ENCODE measurements at regions not wholly inside any gene's neighbourhood (a gene's known extent, or its start where the extent isn't known, plus 50 kb on each side); places are given as distances from the start of the nearest gene placed in this dataset.
"Not testable (repeated sequence)": the region's sequence is repeated elsewhere in the genome, so short reads cannot be mapped to it uniquely, and the experiment has no call there.

- Histone ChIP-seq H3K4me2 (ENCODE audit: insufficient read depth, low read length) (no peak overlapping the region), H3K79me2 (ENCODE audit: insufficient read depth, low read length) (no peaks in the 10 kb centered on the region), H3K27ac (ENCODE audit: low read depth, low read length) (no peak overlapping the region), H2AFZ (ENCODE audit: low read length) (no peak overlapping the region), H3K4me3 (ENCODE audit: insufficient read depth, low read length) (no peak overlapping the region), H3K4me1 (ENCODE audit: insufficient read depth, low read length) (no peaks in the 10 kb centered on the region), H4K20me1 (ENCODE audit: insufficient read depth, low read length) (no peaks in the 10 kb centered on the region), H3K27me3 (ENCODE audit: insufficient read depth, low read length) (no peaks in the 10 kb centered on the region), H3K36me3 (ENCODE audit: insufficient read depth, low read length) (no peaks in the 10 kb centered on the region), H3K9me3 (ENCODE audit: low read depth, low read length) (no peaks in the 10 kb centered on the region)
- no peak for DNase-seq (ENCODE audit: insufficient read length, low spot score, missing footprints)
- TF ChIP-seq CTCF (IDR thresholded peaks at IDR 0.05; ENCODE audit: extremely low read depth, low read depth, low read length) = no peak
Measured at GRCh38 chr2:176872406-176872805, 340.2 kb upstream of the HNRNPA3 start.

- Histone ChIP-seq H3K4me2 (ENCODE audit: insufficient read depth, low read length) (no peak overlapping the region), H3K4me3 (ENCODE audit: insufficient read depth, low read length) (no peak overlapping the region), H2AFZ (ENCODE audit: low read length) (no peak overlapping the region), H3K36me3 (ENCODE audit: insufficient read depth, low read length) (no peaks in the 10 kb centered on the region), H3K27me3 (ENCODE audit: insufficient read depth, low read length) (no peaks in the 10 kb centered on the region), H4K20me1 (ENCODE audit: insufficient read depth, low read length) (no peaks in the 10 kb centered on the region), H3K4me1 (ENCODE audit: insufficient read depth, low read length) (no peaks in the 10 kb centered on the region), H3K9me3 (ENCODE audit: low read depth, low read length) (no peaks in the 10 kb centered on the region), H3K27ac (ENCODE audit: low read depth, low read length) (no peak overlapping the region), H3K79me2 (ENCODE audit: insufficient read depth, low read length) (no peaks in the 10 kb centered on the region)
- no peak for TF ChIP-seq CTCF (IDR thresholded peaks at IDR 0.05; ENCODE audit: extremely low read depth, low read depth, low read length)
- DNase-seq (ENCODE audit: insufficient read length, low spot score, missing footprints) = no peak
Measured at GRCh38 chr2:176873403-176873802, 339.2 kb upstream of the HNRNPA3 start.

- Histone ChIP-seq H3K4me3 (ENCODE audit: insufficient read depth, low read length) (no peak overlapping the region), H4K20me1 (ENCODE audit: insufficient read depth, low read length) (no peaks in the 10 kb centered on the region), H3K79me2 (ENCODE audit: insufficient read depth, low read length) (no peaks in the 10 kb centered on the region), H3K36me3 (ENCODE audit: insufficient read depth, low read length) (no peaks in the 10 kb centered on the region), H3K9me3 (ENCODE audit: low read depth, low read length) (no peaks in the 10 kb centered on the region), H2AFZ (ENCODE audit: low read length) (no peak overlapping the region), H3K4me2 (ENCODE audit: insufficient read depth, low read length) (no peak overlapping the region), H3K27ac (ENCODE audit: low read depth, low read length) (no peak overlapping the region), H3K27me3 (ENCODE audit: insufficient read depth, low read length) (no peaks in the 10 kb centered on the region), H3K4me1 (ENCODE audit: insufficient read depth, low read length) (no peaks in the 10 kb centered on the region)
- no peak for TF ChIP-seq CTCF (IDR thresholded peaks at IDR 0.05; ENCODE audit: extremely low read depth, low read depth, low read length)
- no peak for DNase-seq (ENCODE audit: insufficient read length, low spot score, missing footprints)
Measured at GRCh38 chr2:176876493-176877103, 336.0 kb upstream of the HNRNPA3 start.

GRCh38 chr2:176879426-176879995 is 333.1 kb upstream of the HNRNPA3 start:
- no peak for DNase-seq (ENCODE audit: insufficient read length, low spot score, missing footprints)
- TF ChIP-seq CTCF (IDR thresholded peaks at IDR 0.05; ENCODE audit: extremely low read depth, low read depth, low read length) = no peak

GRCh38 chr2:176882045-176882444 is 330.5 kb upstream of the HNRNPA3 start:
- H3K4me3 ChIP-seq (ENCODE audit: insufficient read depth, low read length); H4K20me1 ChIP-seq (ENCODE audit: insufficient read depth, low read length); H3K9me3 ChIP-seq (ENCODE audit: low read depth, low read length); H3K27me3 ChIP-seq (ENCODE audit: insufficient read depth, low read length); H3K36me3 ChIP-seq (ENCODE audit: insufficient read depth, low read length); H3K4me1 ChIP-seq (ENCODE audit: insufficient read depth, low read length); H3K4me2 ChIP-seq (ENCODE audit: insufficient read depth, low read length); H3K79me2 ChIP-seq (ENCODE audit: insufficient read depth, low read length); H3K27ac ChIP-seq (ENCODE audit: low read depth, low read length); DNase-seq (ENCODE audit: insufficient read length, low spot score, missing footprints); H2AFZ ChIP-seq (ENCODE audit: low read length): not testable (repeated sequence)

More at GRCh38 chr2:176879426-176879995, 333.1 kb upstream of the HNRNPA3 start:
- Histone ChIP-seq H3K79me2 (ENCODE audit: insufficient read depth, low read length) (no peaks in the 10 kb centered on the region), H3K27me3 (ENCODE audit: insufficient read depth, low read length) (no peaks in the 10 kb centered on the region), H3K9me3 (ENCODE audit: low read depth, low read length) (no peaks in the 10 kb centered on the region), H3K27ac (ENCODE audit: low read depth, low read length) (no peak overlapping the region), H4K20me1 (ENCODE audit: insufficient read depth, low read length) (no peaks in the 10 kb centered on the region), H3K4me3 (ENCODE audit: insufficient read depth, low read length) (no peak overlapping the region), H3K36me3 (ENCODE audit: insufficient read depth, low read length) (no peaks in the 10 kb centered on the region), H2AFZ (ENCODE audit: low read length) (no peak overlapping the region), H3K4me1 (ENCODE audit: insufficient read depth, low read length) (no peaks in the 10 kb centered on the region), H3K4me2 (ENCODE audit: insufficient read depth, low read length) (no peak overlapping the region)
